GM12872 (cell line): ENCODE measurements at regions not wholly inside any gene's neighbourhood (a gene's known extent, or its start where the extent isn't known, plus 50 kb on each side); places are given as distances from the start of the nearest gene placed in this dataset.

Source experiments
- TF ChIP-seq, protein P1 (sequence below): IDR thresholded peaks from 3 replicates; pipeline ENCODE4 v1.5.1; 2011; ENCODE audit warnings: low read depth, mild to moderate bottlenecking, low read length, moderate library complexity; ENCODE audit not compliant: insufficient read depth

DNA sequence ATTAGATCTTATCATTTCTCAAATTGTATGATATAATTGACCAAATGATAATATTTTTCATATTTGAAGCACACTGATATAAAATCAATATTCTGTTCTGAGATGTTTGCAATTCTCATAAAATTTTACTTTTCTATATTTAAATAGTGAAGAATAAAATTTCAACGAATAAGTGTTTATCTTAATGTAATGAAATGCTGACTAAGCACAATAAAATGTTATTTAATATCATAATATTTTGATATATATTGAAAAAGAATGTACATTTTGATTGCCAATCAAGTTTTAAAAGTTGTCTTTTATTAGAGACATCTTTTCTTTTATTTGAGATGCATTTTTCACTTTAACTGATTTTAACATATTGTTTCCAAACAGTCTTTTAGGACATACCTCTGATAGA is 416.1 kb downstream of the TAF11L14 start:
- TF ChIP-seq, protein P1, sequence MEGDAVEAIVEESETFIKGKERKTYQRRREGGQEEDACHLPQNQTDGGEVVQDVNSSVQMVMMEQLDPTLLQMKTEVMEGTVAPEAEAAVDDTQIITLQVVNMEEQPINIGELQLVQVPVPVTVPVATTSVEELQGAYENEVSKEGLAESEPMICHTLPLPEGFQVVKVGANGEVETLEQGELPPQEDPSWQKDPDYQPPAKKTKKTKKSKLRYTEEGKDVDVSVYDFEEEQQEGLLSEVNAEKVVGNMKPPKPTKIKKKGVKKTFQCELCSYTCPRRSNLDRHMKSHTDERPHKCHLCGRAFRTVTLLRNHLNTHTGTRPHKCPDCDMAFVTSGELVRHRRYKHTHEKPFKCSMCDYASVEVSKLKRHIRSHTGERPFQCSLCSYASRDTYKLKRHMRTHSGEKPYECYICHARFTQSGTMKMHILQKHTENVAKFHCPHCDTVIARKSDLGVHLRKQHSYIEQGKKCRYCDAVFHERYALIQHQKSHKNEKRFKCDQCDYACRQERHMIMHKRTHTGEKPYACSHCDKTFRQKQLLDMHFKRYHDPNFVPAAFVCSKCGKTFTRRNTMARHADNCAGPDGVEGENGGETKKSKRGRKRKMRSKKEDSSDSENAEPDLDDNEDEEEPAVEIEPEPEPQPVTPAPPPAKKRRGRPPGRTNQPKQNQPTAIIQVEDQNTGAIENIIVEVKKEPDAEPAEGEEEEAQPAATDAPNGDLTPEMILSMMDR, result no peak

DNA sequence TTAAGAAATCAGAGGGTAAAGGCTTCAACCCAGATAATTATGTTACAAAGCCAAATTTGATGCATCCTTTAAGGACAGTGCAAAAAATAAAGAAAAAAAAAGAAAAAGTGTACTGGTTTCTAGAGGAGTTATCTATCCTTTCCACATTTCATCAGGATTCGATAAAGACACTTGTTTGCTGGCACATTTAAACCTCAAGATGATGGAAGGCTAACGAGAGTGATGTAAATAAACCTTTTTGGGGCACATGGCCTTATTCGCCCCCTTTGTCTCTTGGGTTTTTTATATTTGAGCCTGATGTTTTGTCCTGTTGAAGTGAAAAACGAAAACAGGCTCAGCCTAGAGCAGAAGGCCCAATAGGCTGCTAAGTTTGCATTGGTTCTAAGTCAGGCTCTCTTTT is 416.5 kb downstream of the TAF11L14 start:
- TF ChIP-seq, protein P1, result no peak

DNA sequence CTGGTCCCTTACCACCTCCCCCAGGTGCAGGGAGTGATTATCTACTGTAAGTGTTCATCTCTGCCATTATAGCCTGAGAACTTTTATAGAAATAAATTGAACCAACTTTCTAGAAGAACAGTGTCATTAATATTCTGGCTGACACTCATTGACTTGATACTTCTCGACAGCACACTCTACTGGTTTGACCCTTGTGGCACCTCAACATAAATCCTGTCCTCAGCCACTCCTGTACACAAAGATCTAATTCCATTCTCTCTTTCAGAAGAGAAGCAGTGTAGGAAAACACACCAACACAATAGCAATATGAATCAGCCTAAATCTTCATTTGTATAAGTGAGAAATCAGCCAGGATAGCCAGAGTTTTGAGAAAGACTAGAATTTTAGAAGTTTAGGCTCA is 417.7 kb downstream of the TAF11L14 start:
- TF ChIP-seq, protein P1, result no peak

DNA sequence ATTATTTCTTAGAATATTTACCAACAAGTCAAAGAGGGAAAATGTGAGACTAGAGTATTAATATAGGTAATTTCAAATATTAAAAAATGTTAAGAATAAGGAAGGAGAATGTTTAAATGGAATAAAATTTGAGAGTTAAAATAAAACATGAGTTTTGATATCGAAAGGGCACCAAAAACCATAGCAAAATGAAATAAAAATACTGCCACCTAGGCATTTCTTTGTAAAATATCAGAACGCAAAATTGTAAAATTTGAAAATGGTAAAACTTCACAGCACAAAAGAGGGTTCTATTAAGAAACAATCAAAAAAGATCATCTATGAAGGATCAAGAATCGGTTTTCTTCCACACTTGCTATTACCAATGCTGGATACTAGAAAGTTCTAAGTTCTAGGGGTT is 418.3 kb downstream of the TAF11L14 start:
- TF ChIP-seq, protein P1, result no peak

DNA sequence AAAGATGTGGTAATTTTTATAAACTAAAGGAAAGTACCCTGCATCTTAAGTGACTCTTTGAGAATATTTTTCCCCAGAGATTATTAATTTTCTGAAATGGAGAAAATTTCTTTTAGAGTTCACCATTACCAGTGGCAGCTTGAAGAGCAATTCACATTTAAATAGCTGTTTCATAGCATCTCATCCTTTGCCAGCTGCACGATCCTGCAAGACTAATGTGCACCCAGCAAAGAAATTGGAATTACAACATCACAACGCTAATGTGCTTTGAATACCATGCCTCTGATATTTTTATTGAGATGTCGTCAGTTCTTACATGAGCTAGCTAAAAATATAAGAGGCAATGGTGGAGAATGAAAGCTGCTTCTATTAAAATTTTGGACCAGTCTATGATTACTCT is 423.5 kb downstream of the TAF11L14 start:
- TF ChIP-seq, protein P1, result no peak

DNA sequence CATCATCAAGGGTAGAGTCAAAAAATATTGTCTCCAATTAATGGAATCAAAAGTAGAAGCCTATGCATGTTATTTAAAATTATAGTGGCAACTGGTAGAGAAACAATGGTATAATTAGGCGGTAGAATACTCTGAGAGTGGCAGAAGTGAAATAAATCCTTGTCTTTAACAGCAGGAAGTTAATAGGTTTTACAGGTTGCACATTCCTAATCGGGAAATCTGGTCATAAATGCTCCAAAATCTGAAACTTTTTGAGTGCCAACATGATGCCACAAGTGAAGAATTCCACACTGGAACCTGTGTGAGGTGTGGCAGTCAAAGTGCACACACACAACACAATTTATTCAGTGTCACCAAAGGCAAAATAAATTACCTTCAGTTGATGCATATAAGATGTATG is 433.4 kb downstream of the TAF11L14 start:
- TF ChIP-seq, protein P1, result no peak

DNA sequence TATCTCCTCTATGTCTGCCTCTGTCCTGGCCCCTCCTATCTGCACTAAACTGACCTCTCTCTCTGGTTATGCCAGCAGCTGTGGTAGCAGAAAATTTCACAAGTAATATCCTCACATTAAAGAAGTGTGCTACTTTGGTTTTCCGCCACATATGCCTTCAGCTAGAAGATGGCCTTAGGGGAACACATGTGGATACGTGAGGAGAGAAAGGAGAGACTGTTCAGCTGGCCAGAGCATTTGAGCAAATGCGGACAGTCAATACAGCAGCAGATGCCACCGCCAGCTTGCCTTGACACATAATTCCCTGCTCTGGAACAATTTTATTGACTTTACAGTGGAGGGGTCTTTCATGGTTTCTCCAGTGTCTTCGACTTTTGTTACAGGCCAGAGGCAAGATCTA is 434.6 kb downstream of the TAF11L14 start:
- TF ChIP-seq, protein P1, result no peak

DNA sequence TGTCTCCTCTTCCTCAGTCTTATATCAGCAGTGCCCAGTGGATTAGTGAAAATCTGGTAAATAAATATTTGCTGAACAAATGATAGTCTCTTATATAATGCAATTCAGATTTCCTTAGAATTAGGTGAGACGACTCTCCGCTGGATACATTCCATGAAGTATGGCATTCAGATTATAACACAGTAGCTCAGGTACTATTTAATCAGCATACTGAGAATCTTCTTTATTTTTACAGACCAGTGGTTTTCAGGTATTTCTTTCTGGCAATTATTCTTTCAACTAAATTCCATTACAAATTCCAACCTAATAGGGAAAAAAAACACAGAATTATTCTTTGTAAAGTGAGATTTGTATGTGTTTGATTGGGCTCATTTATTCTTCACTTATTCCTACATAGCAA is 435.5 kb downstream of the TAF11L14 start:
- TF ChIP-seq, protein P1, result no peak
